Head of caudate nucleus (tissue), 42 donors: ENCODE measurements at regions not wholly inside any gene's neighbourhood (a gene's known extent, or its start where the extent isn't known, plus 50 kb on each side); places are given as distances from the start of the nearest gene placed in this dataset.
"Not testable (repeated sequence)": the region's sequence is repeated elsewhere in the genome, so short reads cannot be mapped to it uniquely, and the experiment has no call there.

Experiments used
- DNase-seq, 42 donors: peaks; one replicate each; pipeline versions ENCODE4 v3.0.0 to v3.0.0-alpha.2; 2020 to 2021; ENCODE audit warnings: mixed read lengths in 7 of 42
- intact Hi-C: fragments of 100-400 bp; cut with DNase I; formaldehyde crosslinking; loops from one replicate; pipeline ENCODE4 v1.15.0; 2022

- intact Hi-C loops, result no loop called here
- no peak for DNase-seq
These were observed 816.2 kb upstream of the ATXN8OS start for GRCh38 chr13:69291292-69291906.

GRCh38 chr13:69288026-69288425 lies 819.6 kb upstream of the ATXN8OS start:
- intact Hi-C loops, result no loop called here
- no peak for DNase-seq

GRCh38 chr13:69287050-69287698 lies 820.5 kb upstream of the ATXN8OS start:
- DNase-seq, result no peak

GRCh38 chr13:69283837-69284236 lies 823.8 kb upstream of the ATXN8OS start:
- intact Hi-C loops, result no loop called here
- no peak for DNase-seq

More at GRCh38 chr13:69287050-69287698, 820.5 kb upstream of the ATXN8OS start:
- intact Hi-C loops, result no loop called here

GRCh38 chr13:69283301-69283700 lies 824.3 kb upstream of the ATXN8OS start:
- DNase-seq, result no peak
- intact Hi-C loops, result no loop called here

- DNase-seq, result no peak
- intact Hi-C loops, result no loop called here
These were observed 827.2 kb upstream of the ATXN8OS start for GRCh38 chr13:69280399-69280798.

- no peak for DNase-seq
- intact Hi-C loops, result no loop called here
These were observed 828.4 kb upstream of the ATXN8OS start for GRCh38 chr13:69279213-69279612.

- intact Hi-C loops, result no loop called here
- DNase-seq, result no peak
These were observed 833.4 kb upstream of the ATXN8OS start for GRCh38 chr13:69274231-69274630.

GRCh38 chr13:69264362-69265334 lies 843.0 kb upstream of the ATXN8OS start:
- intact Hi-C loops, result no loop called here

GRCh38 chr13:69243366-69243765 lies 864.3 kb upstream of the ATXN8OS start:
- intact Hi-C loops, result no loop called here
- DNase-seq, result no peak

More at GRCh38 chr13:69264362-69265334, 843.0 kb upstream of the ATXN8OS start:
- DNase-seq, result no peak

- intact Hi-C loops, result no loop called here
- DNase-seq, result no peak
These were observed 873.5 kb upstream of the ATXN8OS start for GRCh38 chr13:69234171-69234570.

- DNase-seq, result no peak
- intact Hi-C loops, result no loop called here
These were observed 881.2 kb upstream of the ATXN8OS start for GRCh38 chr13:69226427-69226826.

GRCh38 chr13:69221633-69222498 lies 885.8 kb upstream of the ATXN8OS start:
- DNase-seq, intact Hi-C loops: not testable (repeated sequence)

GRCh38 chr13:69213396-69213795 lies 894.2 kb upstream of the ATXN8OS start:
- intact Hi-C loops, result no loop called here
- no peak for DNase-seq

GRCh38 chr13:69204620-69205019 lies 903.0 kb upstream of the ATXN8OS start:
- no peak for DNase-seq
- intact Hi-C loops, result no loop called here

GRCh38 chr13:69202996-69203395 lies 904.6 kb upstream of the ATXN8OS start:
- DNase-seq, result no peak
- intact Hi-C loops, result no loop called here

GRCh38 chr13:69199664-69200063 lies 908.0 kb upstream of the ATXN8OS start:
- no peak for DNase-seq
- intact Hi-C loops, result no loop called here

- DNase-seq, result no peak
- intact Hi-C loops, result no loop called here
These were observed 908.9 kb upstream of the ATXN8OS start for GRCh38 chr13:69198706-69199105.

GRCh38 chr13:69194130-69194529 lies 913.5 kb upstream of the ATXN8OS start:
- intact Hi-C loops, result no loop called here
- no peak for DNase-seq
